ENCODE measurements at regions not wholly inside any gene's neighbourhood (a gene's known extent, or its start where the extent isn't known, plus 50 kb on each side); places are given as distances from the start of the nearest gene placed in this dataset.

GRCh38 chr3:139778682-139779233 is 101.0 kb upstream of the NMNAT3 start:
- no peak for DNase-seq (ENCODE audit: low spot score)

DNA sequence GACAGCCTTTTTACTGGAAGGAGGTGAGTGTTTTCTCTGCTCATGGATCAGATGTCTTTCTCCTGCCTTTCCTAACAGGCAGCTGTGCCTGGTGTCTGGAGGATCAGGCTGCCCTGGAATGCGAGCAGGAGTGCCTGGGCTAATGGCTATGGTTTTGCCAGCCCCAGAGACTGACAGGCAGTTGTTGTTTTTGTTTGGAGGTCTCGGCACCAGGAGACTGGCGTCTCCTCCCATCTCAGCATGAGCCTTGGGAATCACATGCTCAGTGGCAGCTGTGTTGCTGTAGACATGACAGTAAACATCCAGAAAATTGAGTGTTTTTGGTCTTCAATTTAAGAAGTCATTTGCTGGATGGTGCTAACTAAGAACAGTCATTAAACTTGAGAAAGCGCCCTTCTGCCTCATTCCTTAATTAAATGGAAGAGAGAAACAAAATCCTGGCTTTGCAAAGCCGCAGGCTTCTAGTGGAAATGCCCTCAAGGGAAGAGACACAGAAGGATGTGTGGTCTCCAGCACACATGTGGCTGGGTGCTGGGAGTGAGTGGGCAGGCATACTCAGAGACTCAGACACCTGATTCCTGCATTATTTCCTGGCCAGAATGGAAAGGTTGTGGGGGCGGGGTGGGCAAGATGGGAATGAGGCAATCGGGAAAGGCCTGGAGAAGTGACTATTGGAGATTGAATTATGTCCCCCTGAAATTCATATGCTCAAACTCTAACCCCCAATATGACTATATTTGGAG is 97.0 kb upstream of the NMNAT3 start:
- DNase-seq (ENCODE audit: low spot score) = no peak

DNA sequence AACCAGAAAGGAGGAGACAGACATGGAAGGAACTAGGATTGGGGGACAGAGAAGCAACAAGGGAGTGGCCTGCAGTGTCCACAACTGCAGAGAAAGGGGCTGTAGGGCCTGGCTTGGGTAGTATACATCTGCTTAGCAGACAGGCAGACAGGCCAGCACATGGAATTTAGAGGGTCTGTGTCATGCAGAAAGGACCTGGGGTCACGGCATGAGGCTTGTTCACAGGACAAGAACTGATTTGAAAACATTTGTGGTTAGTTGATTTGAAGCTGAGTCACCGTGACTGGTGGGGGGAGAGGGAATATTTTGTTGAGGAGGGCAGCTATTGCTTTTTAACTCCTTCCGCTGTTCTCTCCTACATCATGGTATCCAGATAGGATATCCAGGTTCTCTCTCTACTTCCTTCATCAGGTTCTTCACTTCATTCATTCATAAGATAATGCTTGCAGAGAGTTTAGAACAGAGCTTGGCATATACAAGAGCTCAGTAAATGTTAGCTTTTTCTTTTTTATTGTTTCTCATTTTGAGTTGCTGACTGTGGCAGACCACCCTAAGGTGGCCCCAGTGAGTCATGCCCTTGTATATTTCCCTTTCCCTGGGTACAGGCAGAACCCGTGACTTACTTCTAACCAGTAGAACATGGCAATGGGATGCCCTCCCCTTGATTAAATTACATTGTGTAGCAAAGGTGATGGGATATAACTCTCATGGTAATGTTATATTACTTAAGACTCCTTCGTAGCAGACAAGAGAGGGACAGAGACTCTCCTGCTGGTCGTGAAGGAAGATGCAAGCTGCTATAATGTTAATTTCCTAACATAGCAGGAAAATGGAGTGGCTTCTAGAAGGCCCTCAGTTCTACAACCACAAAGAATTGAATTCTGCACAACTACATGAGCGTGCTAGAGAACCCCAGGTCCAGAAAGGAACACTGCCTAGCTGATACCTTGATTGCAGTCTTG is 95.0 kb upstream of the NMNAT3 start:
- DNase-seq (ENCODE audit: low spot score) = no peak

- no peak for DNase-seq (ENCODE audit: low spot score)
These were observed 93.6 kb upstream of the NMNAT3 start for GRCh38 chr3:139771331-139771730.

- no peak for DNase-seq (ENCODE audit: low spot score)
These were observed 92.8 kb upstream of the NMNAT3 start for GRCh38 chr3:139770577-139770976.

GRCh38 chr3:139769796-139770195 is 92.0 kb upstream of the NMNAT3 start:
- no peak for DNase-seq (ENCODE audit: low spot score)

GRCh38 chr3:139764936-139765335 is 87.2 kb upstream of the NMNAT3 start:
- DNase-seq (ENCODE audit: low spot score) = no peak

DNA sequence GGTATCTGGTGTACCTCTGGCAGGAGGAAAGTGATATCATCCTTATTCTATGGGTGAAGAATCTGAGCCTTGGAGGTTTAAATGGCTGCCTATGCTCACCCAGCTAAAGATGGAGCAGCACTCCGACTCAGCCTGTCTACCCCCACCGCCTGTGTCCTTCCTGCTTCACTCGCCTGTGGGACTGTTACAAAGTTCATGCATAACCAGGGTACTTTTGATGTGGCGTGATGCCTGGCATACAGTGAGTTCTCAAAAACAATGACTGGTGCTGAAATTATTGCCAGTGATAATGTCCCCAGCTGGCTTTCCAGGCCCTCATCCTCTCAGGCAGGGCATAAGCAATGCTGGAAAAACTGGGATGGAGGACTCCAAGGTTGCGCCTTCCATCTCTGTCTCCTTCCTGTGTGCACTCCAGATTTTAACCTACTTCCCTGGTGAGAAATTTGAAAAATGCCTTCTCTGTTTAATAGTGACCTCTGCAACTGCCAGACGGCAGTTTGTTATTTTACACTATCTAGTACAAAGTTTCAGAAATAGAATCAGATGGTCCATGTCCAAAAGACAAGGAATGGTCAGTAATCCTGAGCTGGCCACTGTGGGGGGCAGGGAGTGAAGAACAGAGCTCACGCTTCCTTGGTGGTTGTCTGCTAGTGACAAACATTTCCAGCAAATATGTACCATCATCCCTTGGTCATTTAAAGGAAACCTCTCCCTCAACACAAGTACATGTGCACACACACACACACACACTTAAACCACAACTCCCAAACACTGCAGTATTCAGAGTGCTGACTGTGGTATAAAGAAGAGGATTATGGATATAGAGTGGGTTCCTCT is 86.5 kb upstream of the NMNAT3 start:
- no peak for DNase-seq (ENCODE audit: low spot score)

- no peak for DNase-seq (ENCODE audit: low spot score)
These were observed 84.5 kb upstream of the NMNAT3 start for GRCh38 chr3:139762302-139762701.

- no peak for DNase-seq (ENCODE audit: low spot score)
These were observed 81.7 kb upstream of the NMNAT3 start for GRCh38 chr3:139759470-139759869.

- DNase-seq (ENCODE audit: low spot score) = no peak
These were observed 81.0 kb upstream of the NMNAT3 start for GRCh38 chr3:139758654-139759291.

DNA sequence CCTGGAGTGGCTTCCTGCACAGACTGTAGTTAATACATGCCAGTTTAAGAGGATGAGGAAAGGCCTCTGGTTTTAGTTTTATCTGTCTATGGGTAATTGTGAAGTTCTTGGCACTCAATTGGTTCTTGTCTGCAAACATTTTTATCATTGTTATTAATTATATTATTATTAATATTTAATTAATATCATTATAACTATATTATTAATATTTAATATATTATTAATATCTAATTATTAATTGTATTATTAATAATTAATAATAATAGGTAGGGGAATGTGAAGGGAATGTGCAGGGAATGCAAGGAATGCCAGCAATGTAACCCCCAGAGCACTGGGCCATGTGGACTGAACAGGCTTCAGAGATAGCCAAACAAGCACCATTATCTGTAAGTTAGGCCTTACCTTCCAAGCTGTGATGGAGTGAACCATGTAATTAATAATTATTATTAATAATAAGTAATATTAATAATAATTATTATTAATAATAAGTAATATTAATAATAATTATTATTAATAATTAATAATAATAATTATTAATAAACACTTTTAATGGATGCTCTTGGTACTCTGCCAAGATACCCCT is 79.8 kb upstream of the NMNAT3 start:
- no peak for DNase-seq (ENCODE audit: low spot score)

GRCh38 chr3:139756529-139757103 is 78.8 kb upstream of the NMNAT3 start:
- DNase-seq (ENCODE audit: low spot score) = no peak

GRCh38 chr3:139755551-139755950 is 77.8 kb upstream of the NMNAT3 start:
- no peak for DNase-seq (ENCODE audit: low spot score)

GRCh38 chr3:139751789-139752188 is 74.0 kb upstream of the NMNAT3 start:
- DNase-seq (ENCODE audit: low spot score) = no peak

DNA sequence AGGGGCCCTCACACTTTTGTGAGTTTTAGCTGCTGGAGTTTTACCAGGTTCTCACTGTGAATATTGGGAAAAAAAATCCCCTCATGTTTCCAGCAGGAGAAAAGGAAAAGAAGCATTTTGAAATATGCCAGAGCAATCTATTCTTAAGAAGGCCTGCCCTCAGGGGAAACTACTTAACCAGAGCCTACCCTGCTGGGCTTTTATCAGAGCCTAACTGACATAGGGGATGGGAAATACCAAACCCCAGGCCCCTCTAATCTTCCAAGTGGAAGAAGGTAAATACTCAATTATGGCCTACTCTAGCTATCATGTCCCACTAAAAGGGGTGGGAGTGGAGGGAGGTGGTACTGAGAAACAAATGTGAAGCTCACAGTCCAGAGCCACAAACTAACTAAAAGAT is 68.7 kb upstream of the NMNAT3 start:
- DNase-seq (ENCODE audit: low spot score) = no peak

DNA sequence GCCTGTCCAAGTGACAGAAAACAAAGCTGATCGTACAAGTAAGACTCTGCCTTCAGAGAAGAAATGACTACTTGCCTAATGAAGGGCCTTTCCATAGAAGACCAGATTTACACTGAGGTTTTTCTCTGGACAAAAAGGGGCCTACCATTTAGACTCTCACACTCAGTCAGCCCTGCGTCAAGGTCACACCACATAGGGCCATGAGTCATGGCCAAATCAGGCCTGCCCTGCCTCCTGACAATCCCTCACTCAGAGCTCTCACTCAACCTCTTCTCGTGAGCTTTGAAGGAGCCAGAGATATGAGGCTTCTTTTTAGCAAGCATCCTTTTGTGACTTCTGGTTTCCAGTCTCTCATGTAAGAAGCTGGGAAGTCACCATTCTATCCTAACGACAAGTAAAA is 68.1 kb upstream of the NMNAT3 start:
- no peak for DNase-seq (ENCODE audit: low spot score)

- DNase-seq (ENCODE audit: low spot score) = no peak
These were observed 60.9 kb upstream of the NMNAT3 start for GRCh38 chr3:139738697-139739096.

- DNase-seq (ENCODE audit: low spot score) = no peak
These were observed 60.0 kb upstream of the NMNAT3 start for GRCh38 chr3:139737682-139738361.

GRCh38 chr3:139735191-139735590 is 57.4 kb upstream of the NMNAT3 start:
- no peak for DNase-seq (ENCODE audit: low spot score)

Data from activated CD4-positive, alpha-beta T cell treated with anti-CD3 and anti-CD28 coated beads, Interleukin-2, Interleukin-4, amounts not matched to agents 100 ng/mL and 50 ng/mL, durations not matched to agents 16 hours and 8 hours (primary cell).